GM12878 (cell line): ENCODE measurements at regions not wholly inside any gene's neighbourhood (a gene's known extent, or its start where the extent isn't known, plus 50 kb on each side); places are given as distances from the start of the nearest gene placed in this dataset.

Experiments
- ATAC-seq: fragments of 200-7000 bp; cut with Tn5 transposase; 3 replicates; pipeline ENCODE4 v1.9.1; 2020; ENCODE audit warnings: mild to moderate bottlenecking, moderate library complexity
- BruUV-seq: library from RNA; stranded (reverse); fragments of 400-500 nt; replicated peaks from 2 replicates; lab custom pipeline; 2021; lab: Mats Ljungman, UMichigan
- CTCF ChIA-PET: fragments of 300-600 bp; sonication (Branson Sonifier 250); formaldehyde crosslinking; extraction: SDS; loops from one replicate; lab custom pipeline; 2021; ENCODE audit warnings: inconsistent platforms; lab: Yijun Ruan, JAX
- POLR2A ChIA-PET: fragments of 350-600 bp; formaldehyde crosslinking; extraction: SDS; loops from one replicate; lab custom pipeline; 2021; ENCODE audit warnings: inconsistent platforms; lab: Charles Lee
- RAD21 ChIA-PET: fragments of 300-600 bp; sonication (Branson Sonifier 250); formaldehyde crosslinking; loops from one replicate; lab custom pipeline; 2023; ENCODE audit warnings: antibody characterized with exemption; ENCODE audit not compliant: unreplicated experiment; lab: Charles Lee
- SMC1A ChIA-PET: fragments of 300-600 bp; sonication (Branson Sonifier 250); formaldehyde crosslinking; loops from one replicate; lab custom pipeline; 2023; ENCODE audit not compliant: unreplicated experiment, uncharacterized antibody; lab: Charles Lee
- DNase-seq: peaks from one replicate; pipeline ENCODE4 v3.0.0-alpha.2; 2011; ENCODE audit warnings: low read depth, low spot score
- FAIRE-seq: peaks from 3 replicates; lab custom pipeline; 2011; peaks lifted over from hg19 to GRCh38; lab: Jason Lieb, UNC
- H2AFZ ChIP-seq: 2 replicates; pipeline ENCODE4 v1.6.0; 2011; ENCODE audit warnings: low read depth, low read length, control low read depth; ENCODE audit not compliant: control insufficient read depth
- H3K27ac ChIP-seq: 2 replicates; pipeline ENCODE4 v1.5.1; 2011; ENCODE audit warnings: control low read depth; ENCODE audit not compliant: control insufficient read depth, insufficient read depth
- H3K27me3 ChIP-seq, 2 experiments: replicated peaks in 1 of 2; 2 replicates each; pipeline versions ENCODE4 v1.6.0 to v1.6.1; 2011; ENCODE audit warnings: low read length in 1 of 2; ENCODE audit not compliant: control insufficient read depth in 2 of 2, insufficient read depth in 2 of 2
- H3K36me3 ChIP-seq, 2 experiments: 2 replicates each; pipeline ENCODE4 v1.5.1; 2011; ENCODE audit warnings: low read length in 1 of 2; ENCODE audit not compliant: control insufficient read depth in 2 of 2, insufficient read depth in 2 of 2
- H3K4me1 ChIP-seq: 2 replicates; pipeline ENCODE4 v1.6.1; 2011; ENCODE audit warnings: mild to moderate bottlenecking, low read length, moderate library complexity, mixed read lengths; ENCODE audit not compliant: control insufficient read depth, insufficient read depth
- H3K4me2 ChIP-seq: 2 replicates; pipeline ENCODE4 v1.6.0; 2011; ENCODE audit warnings: control low read depth; ENCODE audit not compliant: control insufficient read depth, insufficient read depth
- H3K4me3 ChIP-seq: fragments of 200-600 bp; sonication (generic); 2 replicates; pipeline ENCODE4 v1.5.1; 2016
- H3K79me2 ChIP-seq: 2 replicates; pipeline ENCODE4 v1.6.0; 2011; ENCODE audit warnings: low read length; ENCODE audit not compliant: control insufficient read depth, insufficient read depth
- H3K9ac ChIP-seq: 2 replicates; pipeline ENCODE4 v1.8.0; 2011; ENCODE audit warnings: low read length, control low read depth, mixed read lengths; ENCODE audit not compliant: control insufficient read depth, insufficient read depth
- H3K9me3 ChIP-seq: replicated peaks from 3 replicates; pipeline ENCODE4 v1.5.1; 2011; ENCODE audit warnings: mild to moderate bottlenecking, low read length; ENCODE audit not compliant: control insufficient read depth, insufficient read depth
- H4K20me1 ChIP-seq: 2 replicates; pipeline ENCODE4 v1.6.0; 2011; ENCODE audit not compliant: control insufficient read depth, insufficient read depth
- ASH2L ChIP-seq: fragments of 300-600, 200-600 bp; sonication (generic); IDR thresholded peaks from 2 replicates; pipeline ENCODE4 v1.6.1; 2017; ENCODE audit warnings: low read depth, mild to moderate bottlenecking, borderline replicate concordance
- CBX5 ChIP-seq: sonication (generic); IDR thresholded peaks from 2 replicates; pipeline ENCODE4 v1.6.1; 2016; ENCODE audit warnings: low read depth, moderate library complexity, mild to moderate bottlenecking, inconsistent platforms
- E4F1 ChIP-seq: fragments of 450-650 bp; IDR thresholded peaks from 2 replicates; pipeline ENCODE4 v1.6.1; 2018; ENCODE audit warnings: borderline replicate concordance, mild to moderate bottlenecking; ENCODE audit not compliant: partially characterized antibody
- IKZF1 ChIP-seq: fragments of 450-650 bp; conservative IDR thresholded peaks from 2 replicates; pipeline ENCODE4 v1.6.1; 2017; ENCODE audit warnings: antibody characterized with exemption, mild to moderate bottlenecking
- LARP7 ChIP-seq: fragments of 450-650 bp; IDR thresholded peaks from 2 replicates; pipeline ENCODE4 v1.6.1; 2017; ENCODE audit warnings: mild to moderate bottlenecking
- PKNOX1 ChIP-seq: fragments of 450-650 bp; IDR thresholded peaks from 2 replicates; pipeline ENCODE4 v1.6.1; 2016; ENCODE audit warnings: mild to moderate bottlenecking
- POLR2A ChIP-seq: IDR thresholded peaks from 2 replicates; pipeline ENCODE4 v1.6.1; 2011; ENCODE audit warnings: low read depth, mild to moderate bottlenecking, low read length
- POU2F2 ChIP-seq: IDR thresholded peaks from 3 replicates; pipeline ENCODE4 v1.6.1; 2011; ENCODE audit warnings: low read depth, mild to moderate bottlenecking, low read length, borderline replicate concordance
- RELB ChIP-seq: fragments of 450-650 bp; IDR thresholded peaks from 2 replicates; pipeline ENCODE4 v1.6.1; 2017; ENCODE audit warnings: low read depth, mild to moderate bottlenecking, moderate library complexity
- SIN3A ChIP-seq: IDR thresholded peaks from 2 replicates; pipeline ENCODE4 v1.6.1; 2012; ENCODE audit warnings: low read depth, low read length, improper control_type of control experiment
- USF1 ChIP-seq: IDR thresholded peaks from 2 replicates; pipeline ENCODE4 v1.6.1; 2011; ENCODE audit warnings: borderline replicate concordance, low read depth, mild to moderate bottlenecking, moderate library complexity, mixed read lengths, low read length; ENCODE audit not compliant: insufficient read depth; ENCODE audit errors: extremely low read length
- ZZZ3 ChIP-seq: IDR thresholded peaks from 2 replicates; pipeline ENCODE4 v1.6.1; 2011; ENCODE audit warnings: low read depth; ENCODE audit not compliant: control insufficient read depth, insufficient read length
- WGBS: methylation state at CpG from one replicate; pipeline ENCODE4 v1.1.6; 2016; ENCODE audit warnings: low lambda C conversion rate; ENCODE audit not compliant: insufficient replicate concordance, insufficient coverage; ENCODE audit errors: missing lambda C conversion rate; 5-methylcytosine and 5-hydroxymethylcytosine counted together
- in situ Hi-C: fragments of 300-500 bp; cut with MboI; formaldehyde crosslinking; loops from 9 replicates; pipeline ENCODE4 v1.14.3; 2018; ENCODE audit warnings: mixed read lengths
- intact Hi-C: fragments of 100-400 bp; cut with micrococcal nuclease; formaldehyde crosslinking; loops from one replicate; pipeline ENCODE4 v1.14.2; 2022; ENCODE audit not compliant: unreplicated experiment
- TF ChIP-seq, protein P1 (sequence below): fragments of 450-650 bp; IDR thresholded peaks from 2 replicates; pipeline ENCODE4 v1.6.1; 2018; ENCODE audit warnings: mild to moderate bottlenecking, low read depth, moderate library complexity; ENCODE audit not compliant: partially characterized antibody

DNA sequence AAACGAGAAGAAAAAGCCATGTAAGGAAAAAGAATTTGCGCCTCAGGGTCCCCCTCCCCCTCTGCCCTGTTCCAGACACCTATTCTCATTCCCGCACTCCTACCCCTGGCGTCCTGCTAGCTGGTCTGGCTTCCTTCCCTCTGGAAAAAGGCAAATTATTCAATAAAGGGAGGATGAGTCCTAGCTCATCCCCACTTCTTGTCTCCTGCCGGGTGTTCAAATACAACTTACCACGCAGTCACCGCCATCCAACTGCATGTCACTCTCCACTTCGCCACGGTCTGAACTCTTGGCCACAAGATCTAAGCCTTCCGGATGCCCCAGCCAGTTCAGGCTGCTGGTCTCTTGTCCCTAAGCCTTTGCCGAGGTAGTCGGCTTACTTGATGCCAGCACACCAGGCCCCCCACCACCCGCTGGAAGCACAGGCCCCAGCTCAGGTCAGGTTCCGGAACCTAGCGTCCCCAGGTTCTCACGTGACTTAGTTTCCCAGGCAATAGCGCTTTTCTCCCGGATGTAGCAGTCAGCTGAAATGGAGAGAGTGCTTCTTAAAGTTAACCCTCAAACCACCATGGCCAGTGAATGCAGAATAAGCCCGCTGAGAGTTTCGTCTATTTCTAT lies 209.6 kb upstream of the SPIN4 start:
- Histone ChIP-seq H3K9ac (peak overlapping the region; percentile 61), H3K27me3 (no peaks in the 10 kb centered on the region), H2AFZ (peak overlapping the region; percentile 45), H3K79me2 (peaks cover 5% of the 10 kb centered on the region), H3K4me1 (no peaks in the 10 kb centered on the region), H3K9me3 (no peaks in the 10 kb centered on the region), H4K20me1 (no peaks in the 10 kb centered on the region), H3K36me3 (no peaks in the 10 kb centered on the region), H3K27ac (peak overlapping the region; percentile 22), H3K4me2 (peak overlapping the region; percentile 49; the same call in 1 of the 2 replicates), H3K4me3 (peak overlapping the region; percentile 77)
- intact Hi-C loops (loop anchor here (2.0 kb wide), 1 partner anchor 210 kb away; the partner anchor contains the start of gene SPIN4), in situ Hi-C loops (no loop called here)
- TSS peak; percentile 74 for BruUV-seq
- 23% methylated on average over 20 of the region's 20 CpGs for WGBS
- ChIA-PET POLR2A (interaction anchor here (0.9 kb wide), 1 partner anchor 644 kb away, joined by 4 read pairs; no protein-coding TSS in a partner anchor), SMC1A (no interaction called here), CTCF (no interaction called here), RAD21 (interaction anchor here (1.0 kb wide), 1 partner anchor 192 kb away, joined by 3 read pairs; no protein-coding TSS in a partner anchor)
- DNase-seq (peak; percentile 27), ATAC-seq (peak; percentile 97), FAIRE-seq (peak; percentile 66)
- no peak for TF ChIP-seq E4F1
- peak; percentile 30; the same call in 1 of the 2 replicates for TF ChIP-seq IKZF1
- TF ChIP-seq PKNOX1 = peak; percentile 64; the same call in 1 of the 2 replicates
- TF ChIP-seq POLR2A = peak; percentile 68
- TF ChIP-seq SIN3A = peak; percentile 77; the same call in 1 of the 2 replicates
- no peak for TF ChIP-seq POU2F2
- TF ChIP-seq, protein P1, sequence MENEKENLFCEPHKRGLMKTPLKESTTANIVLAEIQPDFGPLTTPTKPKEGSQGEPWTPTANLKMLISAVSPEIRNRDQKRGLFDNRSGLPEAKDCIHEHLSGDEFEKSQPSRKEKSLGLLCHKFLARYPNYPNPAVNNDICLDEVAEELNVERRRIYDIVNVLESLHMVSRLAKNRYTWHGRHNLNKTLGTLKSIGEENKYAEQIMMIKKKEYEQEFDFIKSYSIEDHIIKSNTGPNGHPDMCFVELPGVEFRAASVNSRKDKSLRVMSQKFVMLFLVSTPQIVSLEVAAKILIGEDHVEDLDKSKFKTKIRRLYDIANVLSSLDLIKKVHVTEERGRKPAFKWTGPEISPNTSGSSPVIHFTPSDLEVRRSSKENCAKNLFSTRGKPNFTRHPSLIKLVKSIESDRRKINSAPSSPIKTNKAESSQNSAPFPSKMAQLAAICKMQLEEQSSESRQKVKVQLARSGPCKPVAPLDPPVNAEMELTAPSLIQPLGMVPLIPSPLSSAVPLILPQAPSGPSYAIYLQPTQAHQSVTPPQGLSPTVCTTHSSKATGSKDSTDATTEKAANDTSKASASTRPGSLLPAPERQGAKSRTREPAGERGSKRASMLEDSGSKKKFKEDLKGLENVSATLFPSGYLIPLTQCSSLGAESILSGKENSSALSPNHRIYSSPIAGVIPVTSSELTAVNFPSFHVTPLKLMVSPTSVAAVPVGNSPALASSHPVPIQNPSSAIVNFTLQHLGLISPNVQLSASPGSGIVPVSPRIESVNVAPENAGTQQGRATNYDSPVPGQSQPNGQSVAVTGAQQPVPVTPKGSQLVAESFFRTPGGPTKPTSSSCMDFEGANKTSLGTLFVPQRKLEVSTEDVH = no peak
- TF ChIP-seq RELB = peak; percentile 33; the same call in 1 of the 2 replicates
- TF ChIP-seq LARP7 = no peak
- no peak for TF ChIP-seq ASH2L
- TF ChIP-seq USF1 = peak; percentile 65
- TF ChIP-seq ZZZ3 = no peak
- TF ChIP-seq CBX5 = no peak
